Activated CD4-positive, alpha-beta T cell treated with anti-CD3 and anti-CD28 coated beads, Interleukin-2, amount 50 U/mL, for 48 hours (primary cell): ENCODE measurements at regions not wholly inside any gene's neighbourhood (a gene's known extent, or its start where the extent isn't known, plus 50 kb on each side); places are given as distances from the start of the nearest gene placed in this dataset.

ENCODE experiments used
- DNase-seq, 2 experiments: peaks; one replicate each; pipeline ENCODE4 v3.0.0-alpha.2; 2020

- no peak for DNase-seq
Measured at GRCh38 chr1:168876830-168877229, 147.8 kb upstream of the DPT start.

GRCh38 chr1:168879896-168880734 lies 151.1 kb upstream of the DPT start:
- no peak for DNase-seq

- no peak for DNase-seq
Measured at GRCh38 chr1:168881656-168882260, 152.8 kb upstream of the DPT start.

GRCh38 chr1:168887381-168887780 lies 158.4 kb upstream of the DPT start:
- DNase-seq: no peak

GRCh38 chr1:168888418-168888817 lies 159.4 kb upstream of the DPT start:
- no peak for DNase-seq

- no peak for DNase-seq
Measured at GRCh38 chr1:168892931-168893330, 163.9 kb upstream of the DPT start.

GRCh38 chr1:168893359-168893801 lies 164.4 kb upstream of the DPT start:
- DNase-seq: no peak

GRCh38 chr1:168894397-168894903 lies 165.4 kb upstream of the DPT start:
- DNase-seq: no peak

GRCh38 chr1:168897249-168897648 lies 168.2 kb upstream of the DPT start:
- DNase-seq: no peak

- no peak for DNase-seq
Measured at GRCh38 chr1:168903237-168903830, 174.3 kb upstream of the DPT start.

- DNase-seq: no peak
Measured at GRCh38 chr1:168905633-168906032, 176.6 kb upstream of the DPT start.

GRCh38 chr1:168906367-168906766 lies 177.4 kb upstream of the DPT start:
- DNase-seq: no peak

- no peak for DNase-seq
Measured at GRCh38 chr1:168907053-168907452, 178.0 kb upstream of the DPT start.

GRCh38 chr1:168907786-168908348 lies 178.9 kb upstream of the DPT start:
- DNase-seq: no peak

- DNase-seq: no peak
Measured at GRCh38 chr1:168910403-168910802, 181.4 kb upstream of the DPT start.

- DNase-seq: no peak
Measured at GRCh38 chr1:168911370-168911769, 182.4 kb upstream of the DPT start.

GRCh38 chr1:168913711-168914463 lies 184.9 kb upstream of the DPT start:
- no peak for DNase-seq

GRCh38 chr1:168917309-168917708 lies 188.3 kb upstream of the DPT start:
- no peak for DNase-seq

GRCh38 chr1:168917796-168918195 lies 188.7 kb upstream of the ATP1B1 start:
- no peak for DNase-seq

GRCh38 chr1:168918860-168919741 lies 187.4 kb upstream of the ATP1B1 start:
- no peak for DNase-seq

GRCh38 chr1:168920456-168921094 lies 185.9 kb upstream of the ATP1B1 start:
- DNase-seq: no peak
